ENCODE measurements at regions not wholly inside any gene's neighbourhood (a gene's known extent, or its start where the extent isn't known, plus 50 kb on each side); places are given as distances from the start of the nearest gene placed in this dataset.

- TF ChIP-seq CTCF (IDR thresholded peaks at IDR 0.05) = no peak
- TF ChIP-seq POLR2A (IDR thresholded peaks at IDR 0.05) = no peak
- TF ChIP-seq EP300 (IDR thresholded peaks at IDR 0.05) = no peak
Observed at GRCh38 chr19:5204212-5204611, 136.4 kb downstream of the PTPRS start.
